ENCODE measurements at regions not wholly inside any gene's neighbourhood (a gene's known extent, or its start where the extent isn't known, plus 50 kb on each side); places are given as distances from the start of the nearest gene placed in this dataset.
"Not testable (repeated sequence)": the region's sequence is repeated elsewhere in the genome, so short reads cannot be mapped to it uniquely, and the experiment has no call there.

- POLR2A ChIA-PET = no interaction called here
Observed at GRCh38 chr17:49898366-49899190, 50.7 kb upstream of the TAC4 start.

GRCh38 chr17:49899191-49899485 lies 51.3 kb upstream of the TAC4 start:
- no peak for DNase-seq (ENCODE audit: low read depth, low spot score)
- CTCF ChIA-PET = interaction anchor here (0.8 to 2.4 kb wide), 5 partner anchors 10 to 98 kb away, joined by 3 to 27 read pairs (median 3); no protein-coding TSS in a partner anchor

More at GRCh38 chr17:49898366-49899190, 50.7 kb upstream of the TAC4 start:
- CTCF ChIA-PET = interaction anchor here (0.8 to 2.4 kb wide), 6 partner anchors 9 to 99 kb away, joined by 3 to 27 read pairs (median 3); no protein-coding TSS in a partner anchor
- DNase-seq (ENCODE audit: low read depth, low spot score) = no peak
- no peak for TF ChIP-seq CTCF (IDR thresholded peaks at IDR 0.05; ENCODE audit: insufficient read depth, low read length, missing control alignments)
- H3K4me3 ChIP-seq (ENCODE audit: low read depth, low read length) = no peak overlapping the region

GRCh38 chr17:49899588-49899987 lies 51.7 kb upstream of the TAC4 start:
- H3K4me3 ChIP-seq (ENCODE audit: low read depth, low read length) = no peak overlapping the region
- no peak for TF ChIP-seq CTCF (IDR thresholded peaks at IDR 0.05; ENCODE audit: insufficient read depth, low read length, missing control alignments)
- DNase-seq (ENCODE audit: low read depth, low spot score) = no peak
- POLR2A ChIA-PET = no interaction called here
- CTCF ChIA-PET = interaction anchor here (0.8 to 2.4 kb wide), 3 partner anchors 10 to 98 kb away, joined by 3 to 27 read pairs (median 3); no protein-coding TSS in a partner anchor

More at GRCh38 chr17:49899191-49899485, 51.3 kb upstream of the TAC4 start:
- no peak for TF ChIP-seq CTCF (IDR thresholded peaks at IDR 0.05; ENCODE audit: insufficient read depth, low read length, missing control alignments)
- no peak overlapping the region for H3K4me3 ChIP-seq (ENCODE audit: low read depth, low read length)
- POLR2A ChIA-PET = no interaction called here

GRCh38 chr17:49900801-49901200 lies 52.9 kb upstream of the TAC4 start:
- CTCF ChIA-PET = interaction anchor here (1.0 to 1.5 kb wide), 3 partner anchors 18 to 97 kb away, joined by 5 to 10 read pairs (median 5); no protein-coding TSS in a partner anchor
- POLR2A ChIA-PET; DNase-seq (ENCODE audit: low read depth, low spot score); H3K4me3 ChIP-seq (ENCODE audit: low read depth, low read length): not testable (repeated sequence)

GRCh38 chr17:49901460-49902331 lies 53.8 kb upstream of the TAC4 start:
- no peak overlapping the region for H3K4me3 ChIP-seq (ENCODE audit: low read depth, low read length)
- CTCF ChIA-PET = interaction anchor here (1.0 to 2.2 kb wide), 5 partner anchors 19 to 96 kb away, joined by 4 to 11 read pairs (median 5); no protein-coding TSS in a partner anchor
- POLR2A ChIA-PET = no interaction called here
- no peak for DNase-seq (ENCODE audit: low read depth, low spot score)
- TF ChIP-seq CTCF (IDR thresholded peaks at IDR 0.05; ENCODE audit: insufficient read depth, low read length, missing control alignments) = no peak

GRCh38 chr17:49903523-49903922 lies 55.7 kb upstream of the TAC4 start:
- no peak for TF ChIP-seq CTCF (IDR thresholded peaks at IDR 0.05; ENCODE audit: insufficient read depth, low read length, missing control alignments)
- CTCF ChIA-PET = interaction anchor here (1.0 to 2.2 kb wide), 2 partner anchors 11 to 94 kb away, joined by 3 to 11 read pairs; no protein-coding TSS in a partner anchor
- POLR2A ChIA-PET = no interaction called here
- DNase-seq (ENCODE audit: low read depth, low spot score) = no peak
- H3K4me3 ChIP-seq (ENCODE audit: low read depth, low read length) = no peak overlapping the region
